Ascending aorta (tissue), 2 donors: ENCODE measurements at regions not wholly inside any gene's neighbourhood (a gene's known extent, or its start where the extent isn't known, plus 50 kb on each side); places are given as distances from the start of the nearest gene placed in this dataset.
A peak's percentile ranks its signal among the peaks of the same experiment; 100 is the strongest.

Experiments
- DNase-seq, 2 donors: peaks; one replicate each; pipeline ENCODE4 v3.0.0-alpha.2; 2019; ENCODE audit warnings: low spot score in 2 of 2
- H3K27ac ChIP-seq, 2 donors: fragments of 200-600 bp; sonication (generic); one replicate each; pipeline ENCODE4 v1.5.1; 2016 to 2017; ENCODE audit warnings: mild to moderate bottlenecking in 1 of 2
- H3K27me3 ChIP-seq: fragments of 200-600 bp; sonication (generic); one replicate; pipeline ENCODE4 v1.5.1; 2017
- H3K36me3 ChIP-seq, 2 donors: fragments of 200-600 bp; sonication (generic); one replicate each; pipeline ENCODE4 v1.5.1; 2016
- H3K4me1 ChIP-seq, 2 donors: fragments of 200-600 bp; sonication (generic); one replicate each; pipeline ENCODE4 v1.5.1; 2016 to 2017; ENCODE audit warnings: mild to moderate bottlenecking in 1 of 2
- H3K4me3 ChIP-seq, 2 donors: fragments of 200-600 bp; sonication (generic); one replicate each; pipeline ENCODE4 v1.5.1; 2016 to 2017; ENCODE audit warnings: mild to moderate bottlenecking in 1 of 2
- H3K9me3 ChIP-seq, 2 donors: fragments of 200-600 bp; sonication (generic); one replicate each; pipeline ENCODE4 v1.5.1; 2016
- CTCF ChIP-seq, 3 experiments: fragments of 200-600 bp in 2 of 3; fragments of 450-650 bp in 1 of 3; sonication (generic) in 2 of 3; IDR thresholded peaks; one replicate each; pipeline ENCODE4 v1.5.1; 2016 to 2019; ENCODE audit warnings: antibody characterized with exemption in 3 of 3, mild to moderate bottlenecking in 1 of 3, moderate library complexity in 1 of 3
- intact Hi-C: fragments of 100-400 bp; cut with DNase I; formaldehyde crosslinking; loops from one replicate; pipeline ENCODE4 v1.15.1; 2023

GRCh38 chr2:71951083-71951468 lies 196.6 kb downstream of the CYP26B1 start:
- Histone ChIP-seq H3K4me3 (no peak overlapping the region), H3K9me3 (no peaks in the 10 kb centered on the region), H3K27me3 (no peaks in the 10 kb centered on the region), H3K27ac (peak overlapping the region; percentile 8 to 30), H3K4me1 (no peaks in the 10 kb centered on the region), H3K36me3 (no peaks in the 10 kb centered on the region)
- intact Hi-C loops = no loop called here
- no peak for TF ChIP-seq CTCF (IDR thresholded peaks at IDR 0.05)
- DNase-seq = no peak

GRCh38 chr2:71950256-71951082 lies 197.2 kb downstream of the CYP26B1 start:
- H3K27ac ChIP-seq = peak overlapping the region in 1 of 2 donors; percentile 30

GRCh38 chr2:71949537-71949798 lies 198.2 kb downstream of the CYP26B1 start:
- no peak for TF ChIP-seq CTCF (IDR thresholded peaks at IDR 0.05)
- H3K36me3 ChIP-seq = no peaks in the 10 kb centered on the region
- H3K27me3 ChIP-seq = no peaks in the 10 kb centered on the region
- H3K4me1 ChIP-seq = no peaks in the 10 kb centered on the region
- no peak overlapping the region for H3K4me3 ChIP-seq
- H3K27ac ChIP-seq = no peak overlapping the region
- no peaks in the 10 kb centered on the region for H3K9me3 ChIP-seq
- no peak for DNase-seq
- intact Hi-C loops = no loop called here

More at GRCh38 chr2:71950256-71951082, 197.2 kb downstream of the CYP26B1 start:
- DNase-seq = peak in 1 of 2 donors; percentile 84
- TF ChIP-seq CTCF (IDR thresholded peaks at IDR 0.05) = peak in 1 of 3 experiments; percentile 9
- intact Hi-C loops = no loop called here
- Histone ChIP-seq H3K4me3 (no peak overlapping the region), H3K4me1 (no peaks in the 10 kb centered on the region), H3K9me3 (no peaks in the 10 kb centered on the region), H3K36me3 (no peaks in the 10 kb centered on the region), H3K27me3 (no peaks in the 10 kb centered on the region)

- TF ChIP-seq CTCF (IDR thresholded peaks at IDR 0.05) = no peak
- H3K9me3 ChIP-seq = no peaks in the 10 kb centered on the region
- DNase-seq = no peak
- no peak overlapping the region for H3K4me3 ChIP-seq
- no peaks in the 10 kb centered on the region for H3K4me1 ChIP-seq
- no peak overlapping the region for H3K27ac ChIP-seq
- no peaks in the 10 kb centered on the region for H3K36me3 ChIP-seq
- intact Hi-C loops = no loop called here
- no peaks in the 10 kb centered on the region for H3K27me3 ChIP-seq
Observed at GRCh38 chr2:71948781-71949536, 198.7 kb downstream of the CYP26B1 start.

GRCh38 chr2:71947809-71948208 lies 199.9 kb downstream of the CYP26B1 start:
- Histone ChIP-seq H3K27ac (no peak overlapping the region), H3K4me3 (no peak overlapping the region), H3K36me3 (no peaks in the 10 kb centered on the region), H3K9me3 (no peaks in the 10 kb centered on the region), H3K4me1 (no peaks in the 10 kb centered on the region), H3K27me3 (no peaks in the 10 kb centered on the region)
- DNase-seq = no peak
- intact Hi-C loops = no loop called here
- no peak for TF ChIP-seq CTCF (IDR thresholded peaks at IDR 0.05)
